H1 (cell line): ENCODE measurements at regions not wholly inside any gene's neighbourhood (a gene's known extent, or its start where the extent isn't known, plus 50 kb on each side); places are given as distances from the start of the nearest gene placed in this dataset.

ENCODE experiments used
- CHD1 ChIP-seq: IDR thresholded peaks from 2 replicates; pipeline ENCODE4 v1.6.1; 2012; ENCODE audit warnings: low read depth, low read length, improper control_type of control experiment
- POLR2A ChIP-seq, 2 experiments: IDR thresholded peaks; 1 replicate in 1 of 2; 2 replicates in 1 of 2; pipeline ENCODE4 v1.6.1; 2011; ENCODE audit warnings: low read depth in 2 of 2, low read length in 2 of 2, mild to moderate bottlenecking in 2 of 2; ENCODE audit errors: control extremely low read depth in 1 of 2
- TEAD4 ChIP-seq: IDR thresholded peaks from 2 replicates; pipeline ENCODE4 v1.6.1; 2012; ENCODE audit warnings: low read depth, low read length, inconsistent platforms, mixed read lengths
- YY1 ChIP-seq: IDR thresholded peaks from 2 replicates; pipeline ENCODE4 v1.6.1; 2011; ENCODE audit warnings: low read depth, mild to moderate bottlenecking, low read length
- TF ChIP-seq, protein P1 (sequence below), 3 experiments: IDR thresholded peaks; 1 replicate in 2 of 3; 2 replicates in 1 of 3; pipeline versions ENCODE4 v1.5.1 to v1.6.1; 2011; ENCODE audit warnings: low read length in 3 of 3, mild to moderate bottlenecking in 3 of 3, inconsistent platforms in 2 of 3, low read depth in 1 of 3, moderate library complexity in 1 of 3; ENCODE audit not compliant: insufficient read depth in 1 of 3; ENCODE audit errors: control extremely low read depth in 1 of 3

- no peak for TF ChIP-seq YY1
- TF ChIP-seq, protein P1, sequence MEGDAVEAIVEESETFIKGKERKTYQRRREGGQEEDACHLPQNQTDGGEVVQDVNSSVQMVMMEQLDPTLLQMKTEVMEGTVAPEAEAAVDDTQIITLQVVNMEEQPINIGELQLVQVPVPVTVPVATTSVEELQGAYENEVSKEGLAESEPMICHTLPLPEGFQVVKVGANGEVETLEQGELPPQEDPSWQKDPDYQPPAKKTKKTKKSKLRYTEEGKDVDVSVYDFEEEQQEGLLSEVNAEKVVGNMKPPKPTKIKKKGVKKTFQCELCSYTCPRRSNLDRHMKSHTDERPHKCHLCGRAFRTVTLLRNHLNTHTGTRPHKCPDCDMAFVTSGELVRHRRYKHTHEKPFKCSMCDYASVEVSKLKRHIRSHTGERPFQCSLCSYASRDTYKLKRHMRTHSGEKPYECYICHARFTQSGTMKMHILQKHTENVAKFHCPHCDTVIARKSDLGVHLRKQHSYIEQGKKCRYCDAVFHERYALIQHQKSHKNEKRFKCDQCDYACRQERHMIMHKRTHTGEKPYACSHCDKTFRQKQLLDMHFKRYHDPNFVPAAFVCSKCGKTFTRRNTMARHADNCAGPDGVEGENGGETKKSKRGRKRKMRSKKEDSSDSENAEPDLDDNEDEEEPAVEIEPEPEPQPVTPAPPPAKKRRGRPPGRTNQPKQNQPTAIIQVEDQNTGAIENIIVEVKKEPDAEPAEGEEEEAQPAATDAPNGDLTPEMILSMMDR (IDR thresholded peaks at IDR 0.05; ENCODE audit: control extremely low read depth in 1 of 3, insufficient read depth in 1 of 3, low read depth in 1 of 3, low read length in 3 of 3), result no peak
- TF ChIP-seq CHD1, result no peak
- no peak for TF ChIP-seq TEAD4
- no peak for TF ChIP-seq POLR2A (IDR thresholded peaks at IDR 0.05; ENCODE audit: control extremely low read depth in 1 of 2, low read depth in 2 of 2, low read length in 2 of 2)
These were observed 418.2 kb downstream of the GABRG2 start for GRCh38 chr5:162485666-162486292.
